ENCODE measurements at regions not wholly inside any gene's neighbourhood (a gene's known extent, or its start where the extent isn't known, plus 50 kb on each side); places are given as distances from the start of the nearest gene placed in this dataset.

DNA sequence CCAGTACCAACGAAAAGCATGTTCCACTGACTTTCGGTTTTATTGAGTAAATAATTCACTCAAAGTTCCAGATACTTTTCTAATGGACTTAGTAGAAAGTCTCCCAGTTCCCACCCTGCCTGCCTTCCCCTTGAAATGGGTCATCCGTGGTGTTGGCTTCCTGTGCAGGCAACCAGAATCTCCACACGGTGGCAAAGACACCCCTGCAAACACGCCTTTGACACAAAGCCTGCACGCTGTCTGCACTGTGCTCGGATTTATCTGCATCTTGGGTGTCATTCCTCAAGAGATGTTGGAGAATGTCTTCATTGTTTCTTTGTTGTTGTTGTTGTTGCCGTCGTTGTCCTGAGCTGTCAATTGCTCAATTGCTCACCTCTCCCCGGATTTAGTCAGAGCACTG is 150.0 kb upstream of the IRX2 start:
- Histone ChIP-seq H3K9me2 (no peaks in the 10 kb centered on the region), H3K27ac (ENCODE audit: low read depth in 2 of 2, low read length in 1 of 2) (no peak overlapping the region), H3K79me2 (ENCODE audit: insufficient read depth) (no peaks in the 10 kb centered on the region), H3K4me1 (ENCODE audit: control insufficient read depth in 1 of 2, insufficient read depth in 2 of 2, low read depth in 1 of 2, low read length in 1 of 2) (no peaks in the 10 kb centered on the region), H3F3A (replicated peaks; ENCODE audit: insufficient read depth) (no peaks in the 10 kb centered on the region), H2AFZ (ENCODE audit: low read depth) (no peak overlapping the region), H3K27me3 (ENCODE audit: insufficient read depth) (no peaks in the 10 kb centered on the region), H3K36me3 (replicated peaks in 1 of 2; ENCODE audit: control insufficient read depth in 1 of 2, insufficient read depth in 2 of 2, low read length in 1 of 2) (no peaks in the 10 kb centered on the region), H3K9me3 (no peaks in the 10 kb centered on the region), H3K4me2 (no peak overlapping the region), H4K20me1 (ENCODE audit: insufficient read depth) (no peaks in the 10 kb centered on the region), H3K4me3 (ENCODE audit: low read depth in 2 of 2, low read length in 1 of 2) (no peak overlapping the region), H3K9ac (no peak overlapping the region)
- no peak for TF ChIP-seq TAF1 (IDR thresholded peaks at IDR 0.05; ENCODE audit: borderline replicate concordance, low read depth, low read length)
- TF ChIP-seq, protein P1, sequence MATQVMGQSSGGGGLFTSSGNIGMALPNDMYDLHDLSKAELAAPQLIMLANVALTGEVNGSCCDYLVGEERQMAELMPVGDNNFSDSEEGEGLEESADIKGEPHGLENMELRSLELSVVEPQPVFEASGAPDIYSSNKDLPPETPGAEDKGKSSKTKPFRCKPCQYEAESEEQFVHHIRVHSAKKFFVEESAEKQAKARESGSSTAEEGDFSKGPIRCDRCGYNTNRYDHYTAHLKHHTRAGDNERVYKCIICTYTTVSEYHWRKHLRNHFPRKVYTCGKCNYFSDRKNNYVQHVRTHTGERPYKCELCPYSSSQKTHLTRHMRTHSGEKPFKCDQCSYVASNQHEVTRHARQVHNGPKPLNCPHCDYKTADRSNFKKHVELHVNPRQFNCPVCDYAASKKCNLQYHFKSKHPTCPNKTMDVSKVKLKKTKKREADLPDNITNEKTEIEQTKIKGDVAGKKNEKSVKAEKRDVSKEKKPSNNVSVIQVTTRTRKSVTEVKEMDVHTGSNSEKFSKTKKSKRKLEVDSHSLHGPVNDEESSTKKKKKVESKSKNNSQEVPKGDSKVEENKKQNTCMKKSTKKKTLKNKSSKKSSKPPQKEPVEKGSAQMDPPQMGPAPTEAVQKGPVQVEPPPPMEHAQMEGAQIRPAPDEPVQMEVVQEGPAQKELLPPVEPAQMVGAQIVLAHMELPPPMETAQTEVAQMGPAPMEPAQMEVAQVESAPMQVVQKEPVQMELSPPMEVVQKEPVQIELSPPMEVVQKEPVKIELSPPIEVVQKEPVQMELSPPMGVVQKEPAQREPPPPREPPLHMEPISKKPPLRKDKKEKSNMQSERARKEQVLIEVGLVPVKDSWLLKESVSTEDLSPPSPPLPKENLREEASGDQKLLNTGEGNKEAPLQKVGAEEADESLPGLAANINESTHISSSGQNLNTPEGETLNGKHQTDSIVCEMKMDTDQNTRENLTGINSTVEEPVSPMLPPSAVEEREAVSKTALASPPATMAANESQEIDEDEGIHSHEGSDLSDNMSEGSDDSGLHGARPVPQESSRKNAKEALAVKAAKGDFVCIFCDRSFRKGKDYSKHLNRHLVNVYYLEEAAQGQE (IDR thresholded peaks at IDR 0.05; ENCODE audit: low read depth, low read length): no peak
- no peak for TF ChIP-seq GATA2 (CRISPR knock-in tag; IDR thresholded peaks at IDR 0.05)
- TF ChIP-seq ELF1 (IDR thresholded peaks at IDR 0.05): no peak
- TF ChIP-seq CHD2 (IDR thresholded peaks at IDR 0.05; ENCODE audit: low read length, partially characterized antibody): no peak
- TF ChIP-seq RCOR1 (IDR thresholded peaks at IDR 0.05; ENCODE audit: low read length): no peak
- TF ChIP-seq MEF2A (IDR thresholded peaks at IDR 0.05; ENCODE audit: borderline replicate concordance, low read depth): no peak
- TF ChIP-seq RAD21 (IDR thresholded peaks at IDR 0.05; ENCODE audit: low read length): no peak
- 2% methylated on average over 10 of the region's 10 CpGs for WGBS (ENCODE audit: low lambda C conversion rate)
- ChIA-PET CTCF (no interaction called here), POLR2A (no interaction called here)
- DNase-seq: no peak

DNA sequence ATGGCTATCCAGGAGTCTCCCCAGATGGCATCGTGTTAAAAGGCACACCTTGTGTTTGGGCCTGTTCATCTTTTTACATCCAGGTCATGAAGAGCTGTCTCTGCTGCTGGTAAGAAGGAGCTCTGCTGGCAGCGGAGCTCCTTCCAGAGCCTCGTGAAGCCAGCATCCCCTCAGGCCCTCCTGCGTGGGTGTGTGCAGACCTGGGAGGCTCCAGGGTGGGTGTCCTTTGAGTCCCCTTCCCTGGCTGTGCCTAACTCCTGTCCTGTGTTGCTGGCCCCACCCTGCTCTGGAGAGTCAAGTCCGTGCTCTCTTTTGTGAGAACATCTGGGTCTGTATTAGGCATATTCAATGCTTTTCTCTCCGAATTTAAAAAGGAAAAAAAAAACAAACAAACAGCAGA is 149.6 kb upstream of the IRX2 start:
- ChIA-PET POLR2A (no interaction called here), CTCF (no interaction called here)
- Histone ChIP-seq H3K4me1 (ENCODE audit: control insufficient read depth in 1 of 2, insufficient read depth in 2 of 2, low read depth in 1 of 2, low read length in 1 of 2) (no peaks in the 10 kb centered on the region), H3K4me2 (no peak overlapping the region), H2AFZ (ENCODE audit: low read depth) (no peak overlapping the region), H3K36me3 (replicated peaks in 1 of 2; ENCODE audit: control insufficient read depth in 1 of 2, insufficient read depth in 2 of 2, low read length in 1 of 2) (no peaks in the 10 kb centered on the region), H4K20me1 (ENCODE audit: insufficient read depth) (no peaks in the 10 kb centered on the region), H3K9me2 (no peaks in the 10 kb centered on the region), H3K4me3 (ENCODE audit: low read depth in 2 of 2, low read length in 1 of 2) (no peak overlapping the region), H3F3A (replicated peaks; ENCODE audit: insufficient read depth) (no peaks in the 10 kb centered on the region), H3K79me2 (ENCODE audit: insufficient read depth) (no peaks in the 10 kb centered on the region), H3K27ac (ENCODE audit: low read depth in 2 of 2, low read length in 1 of 2) (no peak overlapping the region), H3K9me3 (no peaks in the 10 kb centered on the region), H3K9ac (no peak overlapping the region), H3K27me3 (ENCODE audit: insufficient read depth) (no peaks in the 10 kb centered on the region)
- 0% methylated on average over 6 of the region's 6 CpGs for WGBS (ENCODE audit: low lambda C conversion rate)
- no peak for DNase-seq
- no peak for TF ChIP-seq MEF2A (IDR thresholded peaks at IDR 0.05; ENCODE audit: borderline replicate concordance, low read depth)
- no peak for TF ChIP-seq FOXM1 (IDR thresholded peaks at IDR 0.05; ENCODE audit: low read depth)
- TF ChIP-seq POLR2AphosphoS5 (IDR thresholded peaks at IDR 0.05; ENCODE audit: low read depth, low read length): no peak
- no peak for TF ChIP-seq RFX5 (IDR thresholded peaks at IDR 0.05; ENCODE audit: low read length)
- TF ChIP-seq, protein P2, sequence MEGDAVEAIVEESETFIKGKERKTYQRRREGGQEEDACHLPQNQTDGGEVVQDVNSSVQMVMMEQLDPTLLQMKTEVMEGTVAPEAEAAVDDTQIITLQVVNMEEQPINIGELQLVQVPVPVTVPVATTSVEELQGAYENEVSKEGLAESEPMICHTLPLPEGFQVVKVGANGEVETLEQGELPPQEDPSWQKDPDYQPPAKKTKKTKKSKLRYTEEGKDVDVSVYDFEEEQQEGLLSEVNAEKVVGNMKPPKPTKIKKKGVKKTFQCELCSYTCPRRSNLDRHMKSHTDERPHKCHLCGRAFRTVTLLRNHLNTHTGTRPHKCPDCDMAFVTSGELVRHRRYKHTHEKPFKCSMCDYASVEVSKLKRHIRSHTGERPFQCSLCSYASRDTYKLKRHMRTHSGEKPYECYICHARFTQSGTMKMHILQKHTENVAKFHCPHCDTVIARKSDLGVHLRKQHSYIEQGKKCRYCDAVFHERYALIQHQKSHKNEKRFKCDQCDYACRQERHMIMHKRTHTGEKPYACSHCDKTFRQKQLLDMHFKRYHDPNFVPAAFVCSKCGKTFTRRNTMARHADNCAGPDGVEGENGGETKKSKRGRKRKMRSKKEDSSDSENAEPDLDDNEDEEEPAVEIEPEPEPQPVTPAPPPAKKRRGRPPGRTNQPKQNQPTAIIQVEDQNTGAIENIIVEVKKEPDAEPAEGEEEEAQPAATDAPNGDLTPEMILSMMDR (IDR thresholded peaks at IDR 0.05): no peak
- TF ChIP-seq, protein P3, sequence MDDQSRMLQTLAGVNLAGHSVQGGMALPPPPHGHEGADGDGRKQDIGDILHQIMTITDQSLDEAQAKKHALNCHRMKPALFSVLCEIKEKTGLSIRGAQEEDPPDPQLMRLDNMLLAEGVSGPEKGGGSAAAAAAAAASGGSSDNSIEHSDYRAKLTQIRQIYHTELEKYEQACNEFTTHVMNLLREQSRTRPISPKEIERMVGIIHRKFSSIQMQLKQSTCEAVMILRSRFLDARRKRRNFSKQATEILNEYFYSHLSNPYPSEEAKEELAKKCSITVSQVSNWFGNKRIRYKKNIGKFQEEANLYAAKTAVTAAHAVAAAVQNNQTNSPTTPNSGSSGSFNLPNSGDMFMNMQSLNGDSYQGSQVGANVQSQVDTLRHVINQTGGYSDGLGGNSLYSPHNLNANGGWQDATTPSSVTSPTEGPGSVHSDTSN (IDR thresholded peaks at IDR 0.05): no peak
- no peak for TF ChIP-seq RCOR1 (IDR thresholded peaks at IDR 0.05; ENCODE audit: low read length)
- TF ChIP-seq, protein P1 (IDR thresholded peaks at IDR 0.05; ENCODE audit: low read depth, low read length): no peak
- TF ChIP-seq GATA2 (CRISPR knock-in tag; IDR thresholded peaks at IDR 0.05): no peak
- TF ChIP-seq NFIC (IDR thresholded peaks at IDR 0.05; ENCODE audit: borderline replicate concordance): no peak
- TF ChIP-seq EP300 (IDR thresholded peaks at IDR 0.05; ENCODE audit: borderline replicate concordance in 1 of 2, low read depth in 1 of 2, low read length in 1 of 2): no peak
- no peak for TF ChIP-seq FOSL2 (IDR thresholded peaks at IDR 0.05; ENCODE audit: borderline replicate concordance, low read depth)
- TF ChIP-seq JUND (IDR thresholded peaks at IDR 0.05): no peak
- no peak for TF ChIP-seq GABPA (IDR thresholded peaks at IDR 0.05; ENCODE audit: low read depth)
